ENCODE measurements at regions not wholly inside any gene's neighbourhood (a gene's known extent, or its start where the extent isn't known, plus 50 kb on each side); places are given as distances from the start of the nearest gene placed in this dataset.

DNA sequence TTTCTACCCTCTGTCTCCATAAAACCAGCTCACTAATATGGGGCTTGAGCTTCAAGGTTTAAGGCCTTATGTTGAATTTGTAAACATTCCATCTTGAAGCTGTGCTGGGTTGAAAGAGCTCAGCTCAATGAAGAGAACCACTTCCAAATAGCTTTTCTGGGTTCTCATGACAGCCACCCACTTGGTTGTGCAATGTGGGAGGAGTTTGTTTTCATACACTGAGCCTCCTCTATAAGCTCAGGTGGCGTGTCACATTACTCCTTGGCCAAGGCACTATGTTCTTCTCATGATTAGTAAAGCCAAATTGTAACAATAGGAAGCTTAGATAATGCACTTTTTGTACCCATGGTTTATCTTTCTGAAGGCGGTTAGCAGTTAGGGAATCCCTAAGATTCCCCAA, 265.6 kb downstream of the PTEN start:
- Mint-ChIP-seq H3K27me3 (peaks cover 3% of the 10 kb centered on the region), H3K4me3 (ENCODE audit: low read depth) (no peak overlapping the region), H3K4me1 (ENCODE audit: low read depth) (no peaks in the 10 kb centered on the region), H3K36me3 (ENCODE audit: insufficient read depth) (no peaks in the 10 kb centered on the region), H3K27ac (no peak overlapping the region), H3K9me3 (ENCODE audit: low read depth) (no peaks in the 10 kb centered on the region)
- TF ChIP-seq, protein P1, sequence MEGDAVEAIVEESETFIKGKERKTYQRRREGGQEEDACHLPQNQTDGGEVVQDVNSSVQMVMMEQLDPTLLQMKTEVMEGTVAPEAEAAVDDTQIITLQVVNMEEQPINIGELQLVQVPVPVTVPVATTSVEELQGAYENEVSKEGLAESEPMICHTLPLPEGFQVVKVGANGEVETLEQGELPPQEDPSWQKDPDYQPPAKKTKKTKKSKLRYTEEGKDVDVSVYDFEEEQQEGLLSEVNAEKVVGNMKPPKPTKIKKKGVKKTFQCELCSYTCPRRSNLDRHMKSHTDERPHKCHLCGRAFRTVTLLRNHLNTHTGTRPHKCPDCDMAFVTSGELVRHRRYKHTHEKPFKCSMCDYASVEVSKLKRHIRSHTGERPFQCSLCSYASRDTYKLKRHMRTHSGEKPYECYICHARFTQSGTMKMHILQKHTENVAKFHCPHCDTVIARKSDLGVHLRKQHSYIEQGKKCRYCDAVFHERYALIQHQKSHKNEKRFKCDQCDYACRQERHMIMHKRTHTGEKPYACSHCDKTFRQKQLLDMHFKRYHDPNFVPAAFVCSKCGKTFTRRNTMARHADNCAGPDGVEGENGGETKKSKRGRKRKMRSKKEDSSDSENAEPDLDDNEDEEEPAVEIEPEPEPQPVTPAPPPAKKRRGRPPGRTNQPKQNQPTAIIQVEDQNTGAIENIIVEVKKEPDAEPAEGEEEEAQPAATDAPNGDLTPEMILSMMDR (IDR thresholded peaks at IDR 0.05; ENCODE audit: unreplicated experiment) = no peak
- DNase-seq (ENCODE audit: low spot score, unreplicated experiment) = no peak

DNA sequence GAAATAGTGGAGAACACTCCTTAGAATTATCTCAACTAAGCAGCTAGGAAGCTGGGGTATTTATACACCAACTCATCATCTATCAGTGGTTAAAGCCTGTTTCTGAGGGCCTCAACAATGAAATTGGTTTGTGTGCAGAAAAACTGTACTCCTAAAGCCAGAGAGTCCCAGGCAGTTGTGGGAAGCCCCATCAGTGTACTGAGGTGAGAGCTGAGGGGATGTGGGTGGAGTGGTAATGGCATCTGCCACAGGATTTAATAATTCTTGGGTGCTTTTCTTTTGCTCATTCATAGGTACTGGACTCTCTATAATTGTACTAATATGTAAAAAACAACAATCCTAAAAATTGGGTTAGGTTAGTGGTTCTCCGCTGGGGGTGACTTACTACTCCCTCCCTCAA, 267.5 kb downstream of the PTEN start:
- Mint-ChIP-seq H3K4me3 (ENCODE audit: low read depth) (no peak overlapping the region), H3K4me1 (ENCODE audit: low read depth) (no peaks in the 10 kb centered on the region), H3K27me3 (peaks cover 3% of the 10 kb centered on the region), H3K27ac (no peak overlapping the region), H3K36me3 (ENCODE audit: insufficient read depth) (no peaks in the 10 kb centered on the region), H3K9me3 (ENCODE audit: low read depth) (peaks cover 5% of the 10 kb centered on the region)
- TF ChIP-seq, protein P1 (IDR thresholded peaks at IDR 0.05; ENCODE audit: unreplicated experiment) = no peak
- DNase-seq (ENCODE audit: low spot score, unreplicated experiment) = no peak

DNA sequence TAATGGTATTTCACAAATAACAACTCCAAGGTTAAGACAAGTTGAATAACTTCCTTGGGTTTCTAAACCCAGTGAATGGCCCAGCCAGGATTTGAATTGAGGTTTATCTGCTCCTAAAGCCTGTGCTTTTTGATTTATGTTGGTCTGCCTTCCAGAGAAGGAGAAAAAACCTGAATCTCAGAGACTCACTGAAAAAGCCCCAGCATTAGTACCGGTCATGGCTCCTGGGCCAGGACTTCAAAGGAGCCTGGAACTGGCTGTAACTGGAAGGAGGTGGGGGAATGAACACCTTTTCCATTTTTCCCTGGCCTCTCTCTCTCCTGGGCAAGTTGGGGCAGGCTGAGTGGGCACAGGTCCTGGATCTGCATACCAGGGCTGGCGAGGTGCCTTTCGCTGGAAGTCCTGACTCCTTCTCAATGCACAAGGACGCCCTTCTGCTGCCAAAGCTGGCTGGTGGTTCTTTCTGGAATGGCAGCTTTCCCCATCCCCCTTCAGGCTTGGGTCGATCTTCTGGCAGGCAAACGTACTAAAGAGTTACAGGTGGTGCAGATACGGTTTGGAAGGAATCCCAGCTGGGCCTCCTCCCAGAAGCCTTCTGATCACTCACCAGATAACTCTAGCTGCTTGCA, 268.2 kb downstream of the PTEN start:
- Mint-ChIP-seq H3K9me3 (ENCODE audit: low read depth) (peaks cover 5% of the 10 kb centered on the region), H3K4me3 (ENCODE audit: low read depth) (no peak overlapping the region), H3K27ac (no peak overlapping the region), H3K36me3 (ENCODE audit: insufficient read depth) (no peaks in the 10 kb centered on the region), H3K4me1 (ENCODE audit: low read depth) (no peaks in the 10 kb centered on the region), H3K27me3 (peaks cover 1% of the 10 kb centered on the region)
- DNase-seq (ENCODE audit: low spot score, unreplicated experiment) = no peak
- TF ChIP-seq, protein P1 (IDR thresholded peaks at IDR 0.05; ENCODE audit: unreplicated experiment) = no peak

DNA sequence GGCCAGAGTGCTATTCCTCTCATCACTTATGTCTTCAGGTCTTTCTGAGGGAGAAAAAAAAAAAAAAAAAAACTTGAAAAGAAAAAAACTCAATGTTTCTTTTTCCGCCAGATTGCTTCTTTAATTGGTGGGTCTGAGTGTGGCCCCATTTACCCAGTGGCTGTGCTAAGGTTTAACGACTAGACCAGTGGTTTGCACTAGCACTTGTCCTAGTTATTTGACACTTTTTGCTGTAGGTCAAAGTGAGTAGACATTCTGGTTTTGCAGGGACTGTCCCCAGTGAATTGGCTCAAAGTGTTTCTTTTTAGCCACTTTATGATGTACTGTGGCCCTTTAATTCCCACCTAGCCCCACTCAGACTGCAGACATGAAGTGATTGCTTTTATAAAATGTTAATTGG, 273.3 kb downstream of the PTEN start:
- Mint-ChIP-seq H3K27me3 (no peaks in the 10 kb centered on the region), H3K4me3 (ENCODE audit: low read depth) (no peak overlapping the region), H3K36me3 (ENCODE audit: insufficient read depth) (no peaks in the 10 kb centered on the region), H3K4me1 (ENCODE audit: low read depth) (peaks cover 3% of the 10 kb centered on the region), H3K9me3 (ENCODE audit: low read depth) (peaks cover 5% of the 10 kb centered on the region), H3K27ac (no peak overlapping the region)
- TF ChIP-seq, protein P1 (IDR thresholded peaks at IDR 0.05; ENCODE audit: unreplicated experiment) = no peak
- no peak for DNase-seq (ENCODE audit: low spot score, unreplicated experiment)

DNA sequence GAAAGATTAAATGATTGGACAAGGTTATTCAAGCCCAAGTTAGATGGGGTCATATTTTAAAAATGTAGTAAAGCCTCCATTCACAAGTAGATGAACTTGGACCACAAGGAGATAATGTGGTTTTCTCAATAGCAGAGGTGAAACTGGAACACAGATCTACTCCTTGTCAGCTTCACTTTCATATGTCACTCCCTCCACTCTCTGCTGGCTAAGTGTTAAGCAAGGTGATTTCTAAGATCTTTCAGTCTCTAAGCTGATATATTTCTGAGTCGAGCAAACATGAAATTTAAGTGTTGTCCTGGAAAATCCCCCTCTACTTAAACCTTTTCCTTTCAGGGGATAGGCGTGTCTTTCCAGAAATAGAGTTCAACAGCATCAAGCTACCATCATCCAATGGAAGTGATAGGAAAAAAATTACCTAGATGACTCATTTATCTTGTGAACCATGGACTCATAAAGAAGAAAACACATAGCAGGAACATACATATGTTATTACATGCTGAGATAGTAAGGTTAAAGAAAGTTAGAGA, 275.0 kb downstream of the PTEN start:
- TF ChIP-seq, protein P1 (IDR thresholded peaks at IDR 0.05; ENCODE audit: unreplicated experiment) = no peak
- Mint-ChIP-seq H3K4me3 (ENCODE audit: low read depth) (no peak overlapping the region), H3K27me3 (no peaks in the 10 kb centered on the region), H3K9me3 (ENCODE audit: low read depth) (peaks cover 9% of the 10 kb centered on the region), H3K27ac (no peak overlapping the region), H3K36me3 (ENCODE audit: insufficient read depth) (peaks cover 1% of the 10 kb centered on the region), H3K4me1 (ENCODE audit: low read depth) (peaks cover 6% of the 10 kb centered on the region)
- no peak for DNase-seq (ENCODE audit: low spot score, unreplicated experiment)

Measured in progenitor cell of endocrine pancreas (in vitro differentiated cells).